SK-N-SH (cell line): ENCODE measurements at regions not wholly inside any gene's neighbourhood (a gene's known extent, or its start where the extent isn't known, plus 50 kb on each side); places are given as distances from the start of the nearest gene placed in this dataset.

Experiments used
- CTCF ChIA-PET: fragments of 300-600, 350-600 bp; formaldehyde crosslinking; extraction: SDS; loops from one replicate; lab custom pipeline; 2021; lab: Yijun Ruan, JAX
- POLR2A ChIA-PET: fragments of 350-600 bp; sonication (Branson Sonifier 250); formaldehyde crosslinking; extraction: SDS; loops from one replicate; lab custom pipeline; 2020; ENCODE audit warnings: antibody characterized with exemption, inconsistent platforms; lab: Yijun Ruan, JAX
- DNase-seq: peaks from one replicate; pipeline ENCODE4 v3.0.0; 2012
- H2AFZ ChIP-seq: fragments of 200-600 bp; sonication (generic); 2 replicates; pipeline ENCODE4 v1.8.1; 2016; ENCODE audit warnings: antibody characterized with exemption, mild to moderate bottlenecking, low read depth
- H3F3A ChIP-seq: fragments of 200-600 bp; sonication (generic); replicated peaks from 2 replicates; pipeline ENCODE3; 2016; ENCODE audit warnings: antibody characterized with exemption, mild to moderate bottlenecking; ENCODE audit not compliant: insufficient read depth
- H3K27ac ChIP-seq, 2 experiments: fragments of 200-500 bp in 1 of 2; fragments of 200-600 bp in 1 of 2; sonication (Bioruptor generic) in 1 of 2; sonication (generic), shearing (Covaris generic) in 1 of 2; 2 replicates each; pipeline versions ENCODE4 v1.5.1 to v1.6.1; 2014 to 2016; ENCODE audit warnings: low read depth in 2 of 2, inconsistent platforms in 1 of 2, low read length in 1 of 2, mild to moderate bottlenecking in 1 of 2, mixed read lengths in 1 of 2
- H3K27me3 ChIP-seq: fragments of 200-600 bp; sonication (generic), shearing (Covaris generic); 2 replicates; pipeline ENCODE4 v1.6.1; 2016; ENCODE audit warnings: mixed run types; ENCODE audit not compliant: insufficient read depth
- H3K36me3 ChIP-seq, 2 experiments: fragments of 200-500 bp in 1 of 2; fragments of 200-600 bp in 1 of 2; sonication (Bioruptor generic) in 1 of 2; sonication (generic) in 1 of 2; replicated peaks in 1 of 2; 2 replicates each; pipeline versions ENCODE3 to v1.5.1; 2014 to 2016; ENCODE audit warnings: low read length in 1 of 2, mild to moderate bottlenecking in 1 of 2; ENCODE audit not compliant: insufficient read depth in 2 of 2, control insufficient read depth in 1 of 2
- H3K4me1 ChIP-seq, 2 experiments: fragments of 200-500 bp in 1 of 2; fragments of 200-600 bp in 1 of 2; sonication (Bioruptor generic) in 1 of 2; sonication (generic), shearing (Covaris generic) in 1 of 2; 2 replicates each; pipeline versions ENCODE4 v1.5.1 to v1.6.1; 2014 to 2016; ENCODE audit warnings: low read depth in 1 of 2, low read length in 1 of 2, mixed run types in 1 of 2; ENCODE audit not compliant: insufficient read depth in 2 of 2, control insufficient read depth in 1 of 2
- H3K4me2 ChIP-seq: fragments of 200-600 bp; sonication (generic), shearing (Covaris generic); 2 replicates; pipeline ENCODE4 v1.6.1; 2017; ENCODE audit warnings: mixed run types
- H3K4me3 ChIP-seq, 2 experiments: fragments of 200-500 bp in 1 of 2; fragments of 200-600 bp in 1 of 2; sonication (Bioruptor generic) in 1 of 2; sonication (generic), shearing (Covaris generic) in 1 of 2; 2 replicates each; pipeline versions ENCODE4 v1.5.1 to v1.8.1; 2014 to 2016; ENCODE audit warnings: low read depth in 2 of 2, inconsistent platforms in 1 of 2, low read length in 1 of 2, mild to moderate bottlenecking in 1 of 2, mixed read lengths in 1 of 2, moderate library complexity in 1 of 2
- H3K79me2 ChIP-seq: fragments of 200-600 bp; sonication (generic); 2 replicates; pipeline ENCODE4 v1.8.1; 2017; ENCODE audit warnings: mild to moderate bottlenecking; ENCODE audit not compliant: insufficient read depth
- H3K9ac ChIP-seq: fragments of 200-600 bp; sonication (generic); 2 replicates; pipeline ENCODE4 v1.6.1; 2017; ENCODE audit warnings: mixed run types
- H3K9me2 ChIP-seq: fragments of 200-600 bp; sonication (generic); 2 replicates; pipeline ENCODE4 v1.6.1; 2017; ENCODE audit warnings: mixed run types
- H3K9me3 ChIP-seq: fragments of 200-600 bp; sonication (generic); 2 replicates; pipeline ENCODE4 v1.6.1; 2017; ENCODE audit warnings: mixed run types, mild to moderate bottlenecking, moderate library complexity
- H4K20me1 ChIP-seq: fragments of 200-600 bp; sonication (generic); 2 replicates; pipeline ENCODE4 v1.6.1; 2017; ENCODE audit warnings: mild to moderate bottlenecking, mixed run types; ENCODE audit not compliant: insufficient read depth
- CHD2 ChIP-seq: fragments of 150-350 bp; IDR thresholded peaks from 2 replicates; pipeline ENCODE4 v1.6.1; 2018; ENCODE audit warnings: low read length; ENCODE audit not compliant: partially characterized antibody
- ELF1 ChIP-seq: IDR thresholded peaks from 2 replicates; pipeline ENCODE4 v1.4.0; 2012
- EP300 ChIP-seq, 2 experiments: IDR thresholded peaks; 2 replicates each; pipeline versions ENCODE4 v1.4.0 to v1.6.1; 2012; ENCODE audit warnings: borderline replicate concordance in 1 of 2, low read depth in 1 of 2, low read length in 1 of 2
- GABPA ChIP-seq: IDR thresholded peaks from 2 replicates; pipeline ENCODE4 v1.4.0; 2012; ENCODE audit warnings: low read depth, mild to moderate bottlenecking
- GATA2 ChIP-seq: sonication (generic); formaldehyde crosslinking; IDR thresholded peaks from 2 replicates; pipeline ENCODE4 v1.5.0; 2020; ENCODE audit warnings: mild to moderate bottlenecking, missing genetic modification reagents
- POLR2AphosphoS5 ChIP-seq: IDR thresholded peaks from 2 replicates; pipeline ENCODE4 v1.6.1; 2012; ENCODE audit warnings: low read depth, low read length
- RAD21 ChIP-seq: IDR thresholded peaks from 2 replicates; pipeline ENCODE4 v1.6.1; 2012; ENCODE audit warnings: mild to moderate bottlenecking, low read length
- REST ChIP-seq: IDR thresholded peaks from 2 replicates; pipeline ENCODE4 v1.6.1; 2012; ENCODE audit warnings: mild to moderate bottlenecking, low read depth, low read length, moderate library complexity
- SMC3 ChIP-seq: IDR thresholded peaks from 2 replicates; pipeline ENCODE4 v1.6.1; 2012; ENCODE audit warnings: low read depth, low read length, improper control_type of control experiment
- TAF1 ChIP-seq: IDR thresholded peaks from 2 replicates; pipeline ENCODE4 v1.6.1; 2012; ENCODE audit warnings: low read depth, mild to moderate bottlenecking, low read length, moderate library complexity, borderline replicate concordance
- TCF12 ChIP-seq: IDR thresholded peaks from 2 replicates; pipeline ENCODE4 v1.4.0; 2012
- TEAD4 ChIP-seq: IDR thresholded peaks from 2 replicates; pipeline ENCODE4 v1.4.0; 2012; ENCODE audit warnings: mild to moderate bottlenecking, borderline replicate concordance; ENCODE audit not compliant: insufficient read depth
- USF2 ChIP-seq: fragments of 150-350 bp; IDR thresholded peaks from 2 replicates; pipeline ENCODE4 v1.6.1; 2017; ENCODE audit warnings: antibody characterized with exemption, low read length, low read depth, borderline replicate concordance
- WGBS: methylation state at CpG from one replicate; pipeline ENCODE4 v1.1.6; 2017; ENCODE audit warnings: low lambda C conversion rate; 5-methylcytosine and 5-hydroxymethylcytosine counted together

- ChIA-PET CTCF (interaction anchor here (0.8 to 1.2 kb wide), 2 partner anchors 8 to 9 kb away, joined by 3 to 5 read pairs; no protein-coding TSS in a partner anchor), POLR2A (no interaction called here)
- no peaks in the 10 kb centered on the region for H3K9me3 ChIP-seq
- no peak overlapping the region for H3K4me2 ChIP-seq
- no peak for DNase-seq
- no peaks in the 10 kb centered on the region for H3K36me3 ChIP-seq
- no peak overlapping the region for H3K4me3 ChIP-seq
- WGBS: 50% methylated on average over 2 of the region's 2 CpGs
- peaks cover 0 to 5% of the 10 kb centered on the region in 2 experiments; a peak in 2 of 4 replicates for H3K4me1 ChIP-seq
- H3K9me2 ChIP-seq: no peaks in the 10 kb centered on the region
- no peak overlapping the region for H3K27ac ChIP-seq
- H4K20me1 ChIP-seq: no peaks in the 10 kb centered on the region
- H3K9ac ChIP-seq: no peak overlapping the region
- no peaks in the 10 kb centered on the region for H3K27me3 ChIP-seq
- H2AFZ ChIP-seq: no peak overlapping the region
- TF ChIP-seq SMC3: no peak
- no peak for TF ChIP-seq EP300 (IDR thresholded peaks at IDR 0.05; ENCODE audit: borderline replicate concordance in 1 of 2, low read depth in 1 of 2, low read length in 1 of 2)
- no peak for TF ChIP-seq RAD21
- no peak for TF ChIP-seq ELF1
- TF ChIP-seq USF2: no peak
- TF ChIP-seq POLR2AphosphoS5: no peak
- no peak for TF ChIP-seq CHD2
- TF ChIP-seq TEAD4: no peak
- no peak for TF ChIP-seq REST
- no peak for TF ChIP-seq TCF12
- no peak for TF ChIP-seq GABPA
- no peak for TF ChIP-seq TAF1
- TF ChIP-seq, all 33 proteins: peak for 0
- H3K79me2 ChIP-seq: no peaks in the 10 kb centered on the region
- H3F3A ChIP-seq: no peaks in the 10 kb centered on the region
These were observed 768.9 kb upstream of the CDH7 start for GRCh38 chr18:64981915-64982314.

- H3K4me3 ChIP-seq: no peak overlapping the region
- no peak overlapping the region for H3K4me2 ChIP-seq
- H4K20me1 ChIP-seq: no peaks in the 10 kb centered on the region
- WGBS: 36% methylated on average over 2 of the region's 2 CpGs
- CTCF ChIA-PET: interaction anchor here (0.6 kb wide), 2 partner anchors 11 to 136 kb away, joined by 3 read pairs; no protein-coding TSS in a partner anchor
- no peak overlapping the region for H3K27ac ChIP-seq
- H2AFZ ChIP-seq: no peak overlapping the region
- H3K79me2 ChIP-seq: no peaks in the 10 kb centered on the region
- H3K27me3 ChIP-seq: no peaks in the 10 kb centered on the region
- H3K9me3 ChIP-seq: no peaks in the 10 kb centered on the region
- no peaks in the 10 kb centered on the region for H3F3A ChIP-seq
- H3K36me3 ChIP-seq: no peaks in the 10 kb centered on the region
- no peak for DNase-seq
- H3K9ac ChIP-seq: no peak overlapping the region
- H3K9me2 ChIP-seq: no peaks in the 10 kb centered on the region
- peaks cover 0 to 5% of the 10 kb centered on the region in 2 experiments; a peak in 2 of 4 replicates for H3K4me1 ChIP-seq
- no peak for TF ChIP-seq GATA2 (CRISPR knock-in tag)
- POLR2A ChIA-PET: no interaction called here
These were observed 771.0 kb upstream of the CDH7 start for GRCh38 chr18:64979791-64980190.
